H54 (cell line): ENCODE measurements at regions not wholly inside any gene's neighbourhood (a gene's known extent, or its start where the extent isn't known, plus 50 kb on each side); places are given as distances from the start of the nearest gene placed in this dataset.
"Not testable (repeated sequence)": the region's sequence is repeated elsewhere in the genome, so short reads cannot be mapped to it uniquely, and the experiment has no call there.

ENCODE experiments used
- DNase-seq: peaks from one replicate; pipeline ENCODE4 v3.0.0; 2011; ENCODE audit warnings: low spot score, mixed read lengths; ENCODE audit not compliant: insufficient read length
- FAIRE-seq: peaks from 3 replicates; lab custom pipeline; 2011; peaks lifted over from hg19 to GRCh38; lab: Jason Lieb, UNC
- POLR2A ChIP-seq: IDR thresholded peaks from 2 replicates; pipeline ENCODE4 v1.6.1; 2011; ENCODE audit warnings: low read depth, mild to moderate bottlenecking, low read length

DNA sequence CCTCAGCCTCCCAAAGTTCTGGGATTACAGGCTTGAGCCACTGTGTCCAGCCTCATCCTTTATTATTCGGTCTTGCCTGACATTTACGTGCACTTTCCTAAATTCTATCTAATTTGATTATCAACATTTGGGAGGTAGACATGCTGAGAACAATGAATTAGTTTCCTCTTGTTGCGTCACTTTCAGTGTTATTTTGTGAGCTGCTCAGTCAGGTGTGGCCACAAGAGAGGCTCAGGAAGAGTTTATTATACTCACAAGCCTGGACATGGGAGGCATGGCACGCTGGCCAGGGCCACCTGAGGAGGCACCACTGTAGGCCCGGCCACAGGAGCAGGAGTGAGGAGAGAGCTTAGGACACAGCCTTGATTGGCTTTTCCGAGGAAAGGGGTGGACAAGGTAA lies 59.7 kb upstream of the RBFOX2 start:
- TF ChIP-seq POLR2A = no peak
- FAIRE-seq (no peak), DNase-seq (no peak)

GRCh38 chr22:36087784-36088183 lies 59.2 kb upstream of the RBFOX2 start:
- DNase-seq (no peak), FAIRE-seq (no peak)
- TF ChIP-seq POLR2A = no peak

- no peak for TF ChIP-seq POLR2A
- DNase-seq (no peak), FAIRE-seq (no peak)
Observed at GRCh38 chr22:36086629-36087254, 58.1 kb upstream of the RBFOX2 start.

DNA sequence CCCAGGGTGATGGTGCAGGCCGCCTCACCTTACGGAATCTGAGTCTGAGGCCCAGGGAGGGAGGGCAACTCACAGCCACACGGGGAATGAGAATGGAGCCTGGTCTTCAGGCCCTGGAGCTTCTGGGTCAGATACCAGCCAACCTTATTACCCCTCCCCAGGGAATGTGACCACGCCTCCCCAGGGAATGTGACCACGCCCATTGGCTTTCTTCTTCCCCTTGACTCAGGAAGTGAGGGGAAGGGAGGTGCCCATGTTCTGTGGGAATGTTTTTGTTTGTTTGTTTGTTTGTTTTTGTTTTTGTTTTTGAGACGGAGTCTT lies 57.5 kb upstream of the RBFOX2 start:
- TF ChIP-seq POLR2A = no peak
- FAIRE-seq (no peak), DNase-seq (peak; percentile 12)

DNA sequence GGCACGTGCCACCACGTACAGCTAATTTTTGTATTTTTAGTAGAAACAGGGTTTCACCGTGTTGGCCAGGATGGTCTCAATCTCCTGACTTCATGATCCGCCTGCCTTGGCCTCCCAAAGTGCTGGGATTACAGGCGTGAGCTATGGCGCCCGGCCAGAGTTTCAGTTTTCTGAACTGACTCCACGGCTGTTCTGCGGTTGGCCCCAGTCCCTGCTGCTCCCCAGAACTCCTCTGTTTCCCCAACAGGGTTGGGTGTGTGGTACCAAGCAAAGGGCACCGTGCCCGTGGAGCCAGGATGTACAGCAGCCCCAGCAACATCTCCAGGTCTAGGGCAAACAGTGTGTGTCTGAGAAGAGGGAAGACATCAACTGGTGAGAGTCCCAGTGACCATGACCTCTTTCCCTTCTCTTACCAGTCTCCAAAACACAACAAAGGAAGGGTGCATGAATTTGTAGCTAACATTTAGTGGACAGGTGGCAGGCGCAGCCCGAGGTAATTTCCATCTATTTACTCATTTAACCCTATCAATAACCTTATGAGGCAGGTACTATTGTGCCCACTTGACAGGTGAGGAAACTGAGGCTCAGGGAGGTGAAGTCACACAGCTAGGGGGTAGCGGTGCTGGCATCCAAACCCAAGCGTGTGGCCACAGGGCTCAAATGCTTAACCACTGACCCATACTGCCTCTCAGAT lies 57.0 kb upstream of the RBFOX2 start:
- DNase-seq = no peak
- FAIRE-seq = no peak
- TF ChIP-seq POLR2A = no peak

- TF ChIP-seq POLR2A = no peak
- DNase-seq (no peak), FAIRE-seq (no peak)
Observed at GRCh38 chr22:36084717-36085116, 56.1 kb upstream of the RBFOX2 start.

DNA sequence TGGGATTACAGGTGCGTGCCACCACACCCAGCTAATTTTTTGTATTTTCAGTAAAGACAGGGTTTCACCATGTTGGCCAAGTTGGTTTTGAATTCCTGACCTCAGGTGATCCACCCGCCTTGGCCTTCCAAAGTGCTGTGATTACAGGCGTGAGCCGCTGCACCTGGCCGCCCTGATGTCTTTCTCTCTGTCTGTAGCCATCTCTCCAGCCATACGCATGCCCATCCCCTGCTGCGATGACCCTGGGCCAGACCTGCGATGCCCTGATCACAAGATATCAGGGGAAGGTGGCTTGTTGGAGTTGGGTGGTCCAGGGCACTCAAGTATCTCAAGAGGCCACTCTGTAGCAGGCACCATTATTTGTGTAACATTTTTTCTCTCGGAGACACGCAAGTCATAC lies 54.4 kb upstream of the RBFOX2 start:
- DNase-seq (no peak), FAIRE-seq (no peak)
- TF ChIP-seq POLR2A = no peak

DNA sequence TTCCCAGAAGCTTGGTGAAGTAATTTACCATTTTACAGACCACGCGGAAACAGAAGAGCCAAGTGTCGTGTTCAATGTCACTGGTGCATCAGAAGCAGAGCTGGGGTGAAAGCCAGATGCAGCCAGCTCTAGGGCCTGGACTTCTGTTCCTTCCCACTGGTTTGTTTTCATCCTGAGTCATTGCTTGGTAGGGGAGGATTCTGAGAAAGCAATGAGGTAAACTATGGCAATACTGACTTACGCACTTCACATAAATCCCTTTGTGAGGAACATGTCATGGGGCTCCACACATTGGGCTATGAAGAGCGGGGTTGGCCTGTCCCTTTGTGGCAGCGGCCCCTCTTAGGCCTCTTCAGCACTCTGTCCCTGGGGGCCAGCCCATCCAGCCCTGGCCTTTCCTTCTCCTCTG lies 52.4 kb upstream of the RBFOX2 start:
- TF ChIP-seq POLR2A = no peak
- FAIRE-seq = peak; percentile 93
- DNase-seq = peak; percentile 27

- not testable (repeated sequence) for DNase-seq, FAIRE-seq
Observed at GRCh38 chr22:36080281-36080680, 51.7 kb upstream of the RBFOX2 start.

DNA sequence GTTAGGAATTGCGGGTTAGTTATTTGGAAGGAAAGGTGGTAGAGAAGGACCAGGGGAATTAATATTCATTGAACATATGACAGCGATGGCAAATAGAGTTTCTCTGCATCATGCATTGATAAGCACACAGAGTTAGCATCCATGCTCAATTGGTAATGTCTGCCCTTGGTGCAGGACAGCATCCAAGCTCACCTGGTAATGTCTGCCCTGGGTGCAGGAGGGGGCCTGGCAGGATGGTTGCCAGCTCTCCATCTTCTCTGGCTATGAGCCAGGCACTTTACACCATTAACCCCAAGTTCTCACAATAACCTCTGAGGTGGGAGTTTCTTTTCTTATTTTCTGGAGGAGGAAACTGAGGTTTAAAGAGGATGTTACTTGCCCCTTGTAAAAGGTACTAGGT lies 50.4 kb upstream of the RBFOX2 start:
- FAIRE-seq (no peak), DNase-seq (no peak)
- TF ChIP-seq POLR2A = no peak
